Keratinocyte (primary cell): ENCODE measurements at regions not wholly inside any gene's neighbourhood (a gene's known extent, or its start where the extent isn't known, plus 50 kb on each side); places are given as distances from the start of the nearest gene placed in this dataset.

Source experiments
- CTCF ChIP-seq, 3 experiments: IDR thresholded peaks in 1 of 3; conservative IDR thresholded peaks in 1 of 3; optimal IDR thresholded peaks in 1 of 3; 2 replicates in 2 of 3; 3 replicates in 1 of 3; pipeline versions ENCODE3 to v1.5.1; 2011; ENCODE audit warnings: low read length in 3 of 3, mild to moderate bottlenecking in 3 of 3, moderate library complexity in 2 of 3, control low read depth in 1 of 3, inconsistent platforms in 1 of 3; ENCODE audit not compliant: insufficient read depth in 2 of 3; ENCODE audit errors: extremely low read depth in 1 of 3
- EZH2 ChIP-seq: IDR thresholded peaks from one replicate; pipeline ENCODE4 v1.6.1; 2012; ENCODE audit warnings: inconsistent platforms, mild to moderate bottlenecking, low read length, moderate library complexity

GRCh38 chr12:47449797-47450196 lies 256.0 kb downstream of the RPAP3 start:
- TF ChIP-seq CTCF (optimal IDR thresholded peaks at IDR 0.05 in 1 of 3, IDR thresholded peaks at IDR 0.05 in 1 of 3, conservative IDR thresholded peaks at IDR 0.05 in 1 of 3; ENCODE audit: extremely low read depth in 1 of 3, insufficient read depth in 2 of 3, low read length in 3 of 3) (no peak), EZH2 (no peak)
